Mesenchymal stem cell (in vitro differentiated cells and primary cell): ENCODE measurements at regions not wholly inside any gene's neighbourhood (a gene's known extent, or its start where the extent isn't known, plus 50 kb on each side); places are given as distances from the start of the nearest gene placed in this dataset.

Experiments used
- DNase-seq: peaks from one replicate; pipeline ENCODE4 v3.0.0-alpha.2; 2013
- H2AFZ ChIP-seq: one replicate; pipeline ENCODE4 v1.6.1; 2013; ENCODE audit warnings: low read depth, mild to moderate bottlenecking, control low read depth, inconsistent platforms, low read length, moderate library complexity
- H2AK5ac ChIP-seq: 2 replicates; pipeline ENCODE4 v1.6.1; 2013; ENCODE audit warnings: low read length, moderate library complexity, mild to moderate bottlenecking, inconsistent platforms; ENCODE audit not compliant: severe bottlenecking
- H2BK120ac ChIP-seq: one replicate; pipeline ENCODE4 v1.6.1; 2013; ENCODE audit warnings: low read depth, mild to moderate bottlenecking, inconsistent platforms, low read length, moderate library complexity
- H2BK12ac ChIP-seq, 2 experiments: one replicate each; pipeline ENCODE4 v1.6.1; 2013; ENCODE audit warnings: inconsistent platforms in 2 of 2, low read length in 2 of 2, mild to moderate bottlenecking in 2 of 2, moderate library complexity in 2 of 2, control low read depth in 1 of 2
- H2BK15ac ChIP-seq: one replicate; pipeline ENCODE4 v1.6.1; 2013; ENCODE audit warnings: mild to moderate bottlenecking, low read depth, inconsistent platforms; ENCODE audit not compliant: poor library complexity, severe bottlenecking
- H2BK5ac ChIP-seq: 2 replicates; pipeline ENCODE4 v1.6.1; 2013; ENCODE audit warnings: low read depth, mild to moderate bottlenecking, low read length, control low read depth, inconsistent platforms; ENCODE audit not compliant: poor library complexity, severe bottlenecking
- H3K14ac ChIP-seq, 2 experiments: one replicate each; pipeline ENCODE4 v1.6.1; 2013; ENCODE audit warnings: inconsistent platforms in 2 of 2, low read length in 2 of 2, control low read depth in 1 of 2, mild to moderate bottlenecking in 1 of 2, moderate library complexity in 1 of 2
- H3K18ac ChIP-seq, 2 experiments: one replicate each; pipeline ENCODE4 v1.6.1; 2013; ENCODE audit warnings: inconsistent platforms in 2 of 2, low read length in 2 of 2, control low read depth in 1 of 2, low read depth in 1 of 2, mild to moderate bottlenecking in 1 of 2
- H3K23ac ChIP-seq, 2 experiments: one replicate each; pipeline ENCODE4 v1.6.1; 2013; ENCODE audit warnings: inconsistent platforms in 2 of 2, low read length in 2 of 2, mild to moderate bottlenecking in 2 of 2, moderate library complexity in 2 of 2, control low read depth in 1 of 2
- H3K27ac ChIP-seq: 2 replicates; pipeline ENCODE4 v1.5.1; 2013; ENCODE audit warnings: mild to moderate bottlenecking, moderate library complexity, low read length, control low read depth, inconsistent platforms; ENCODE audit not compliant: poor library complexity, severe bottlenecking
- H3K27me3 ChIP-seq, 2 experiments: 2 replicates each; pipeline versions ENCODE4 v1.6.1 to v1.7.0; 2013; ENCODE audit warnings: low read length in 2 of 2, mild to moderate bottlenecking in 2 of 2, moderate library complexity in 2 of 2, control low read depth in 1 of 2, inconsistent platforms in 1 of 2; ENCODE audit not compliant: control insufficient read depth in 1 of 2, insufficient read depth in 1 of 2
- H3K36me3 ChIP-seq, 2 experiments: 2 replicates each; pipeline versions ENCODE4 v1.6.1 to v1.7.0; 2013; ENCODE audit warnings: low read length in 2 of 2, control low read depth in 1 of 2, inconsistent platforms in 1 of 2, low read depth in 1 of 2, mild to moderate bottlenecking in 1 of 2; ENCODE audit not compliant: insufficient read depth in 2 of 2, control insufficient read depth in 1 of 2
- H3K4ac ChIP-seq, 2 experiments: one replicate each; pipeline ENCODE4 v1.6.1; 2013; ENCODE audit warnings: inconsistent platforms in 2 of 2, low read length in 2 of 2, mild to moderate bottlenecking in 2 of 2, moderate library complexity in 2 of 2, control low read depth in 1 of 2, low read depth in 1 of 2
- H3K4me1 ChIP-seq: 2 replicates; pipeline ENCODE4 v1.6.1; 2013; ENCODE audit warnings: low read depth, low read length, control low read depth; ENCODE audit not compliant: control insufficient read depth, insufficient read depth
- H3K4me2 ChIP-seq: 2 replicates; pipeline ENCODE4 v1.6.1; 2013; ENCODE audit warnings: low read length, mild to moderate bottlenecking, inconsistent platforms; ENCODE audit not compliant: poor library complexity, severe bottlenecking
- H3K4me3 ChIP-seq, 2 experiments: 2 replicates each; pipeline versions ENCODE4 v1.5.1 to v1.7.0; 2013; ENCODE audit warnings: low read length in 2 of 2, mild to moderate bottlenecking in 2 of 2, control low read depth in 1 of 2, low read depth in 1 of 2; ENCODE audit not compliant: insufficient read depth in 1 of 2
- H3K79me1 ChIP-seq: replicated peaks from 2 replicates; pipeline ENCODE4 v1.6.1; 2013; ENCODE audit warnings: mild to moderate bottlenecking, control low read depth, low read length, inconsistent platforms; ENCODE audit not compliant: poor library complexity, severe bottlenecking
- H3K9ac ChIP-seq: 2 replicates; pipeline ENCODE4 v1.7.0; 2013; ENCODE audit warnings: mild to moderate bottlenecking, low read length, moderate library complexity
- H3K9me3 ChIP-seq: 2 replicates; pipeline ENCODE4 v1.7.0; 2013; ENCODE audit warnings: mild to moderate bottlenecking, low read length; ENCODE audit not compliant: control insufficient read depth
- H4K8ac ChIP-seq: one replicate; pipeline ENCODE4 v1.6.1; 2013; ENCODE audit warnings: inconsistent platforms, mild to moderate bottlenecking, low read length, moderate library complexity
- H4K91ac ChIP-seq: one replicate; pipeline ENCODE4 v1.6.1; 2013; ENCODE audit warnings: mild to moderate bottlenecking, low read length, inconsistent platforms
- WGBS: methylation state at CpG from one replicate; pipeline ENCODE4 v1.1.7; 2013; ENCODE audit warnings: mixed read lengths; 5-methylcytosine and 5-hydroxymethylcytosine counted together

- no peak overlapping the region for H4K91ac ChIP-seq
- H3K36me3 ChIP-seq = no peaks in the 10 kb centered on the region
- H3K4me2 ChIP-seq = no peak overlapping the region
- no peak overlapping the region for H2BK12ac ChIP-seq
- H3K9ac ChIP-seq = no peak overlapping the region
- H4K8ac ChIP-seq = no peak overlapping the region
- H3K79me1 ChIP-seq = no peaks in the 10 kb centered on the region
- H3K14ac ChIP-seq = no peak overlapping the region
- no peaks in the 10 kb centered on the region for H3K27me3 ChIP-seq
- H3K4me3 ChIP-seq = no peak overlapping the region
- no peak overlapping the region for H2AFZ ChIP-seq
- H3K9me3 ChIP-seq = no peaks in the 10 kb centered on the region
- no peak overlapping the region for H2BK120ac ChIP-seq
- H3K18ac ChIP-seq = no peak overlapping the region
- no peak for DNase-seq
- no peak overlapping the region for H3K23ac ChIP-seq
- no peak overlapping the region for H3K27ac ChIP-seq
- WGBS = 90% methylated on average over 1 of the region's 1 CpG
- H3K4ac ChIP-seq = no peak overlapping the region
- H2AK5ac ChIP-seq = no peak overlapping the region
- H3K4me1 ChIP-seq = peaks cover 2% of the 10 kb centered on the region
- no peak overlapping the region for H2BK15ac ChIP-seq
- H2BK5ac ChIP-seq = no peak overlapping the region
Measured at GRCh38 chr18:45383228-45383627, 232.0 kb upstream of the SLC14A2 start.

DNA sequence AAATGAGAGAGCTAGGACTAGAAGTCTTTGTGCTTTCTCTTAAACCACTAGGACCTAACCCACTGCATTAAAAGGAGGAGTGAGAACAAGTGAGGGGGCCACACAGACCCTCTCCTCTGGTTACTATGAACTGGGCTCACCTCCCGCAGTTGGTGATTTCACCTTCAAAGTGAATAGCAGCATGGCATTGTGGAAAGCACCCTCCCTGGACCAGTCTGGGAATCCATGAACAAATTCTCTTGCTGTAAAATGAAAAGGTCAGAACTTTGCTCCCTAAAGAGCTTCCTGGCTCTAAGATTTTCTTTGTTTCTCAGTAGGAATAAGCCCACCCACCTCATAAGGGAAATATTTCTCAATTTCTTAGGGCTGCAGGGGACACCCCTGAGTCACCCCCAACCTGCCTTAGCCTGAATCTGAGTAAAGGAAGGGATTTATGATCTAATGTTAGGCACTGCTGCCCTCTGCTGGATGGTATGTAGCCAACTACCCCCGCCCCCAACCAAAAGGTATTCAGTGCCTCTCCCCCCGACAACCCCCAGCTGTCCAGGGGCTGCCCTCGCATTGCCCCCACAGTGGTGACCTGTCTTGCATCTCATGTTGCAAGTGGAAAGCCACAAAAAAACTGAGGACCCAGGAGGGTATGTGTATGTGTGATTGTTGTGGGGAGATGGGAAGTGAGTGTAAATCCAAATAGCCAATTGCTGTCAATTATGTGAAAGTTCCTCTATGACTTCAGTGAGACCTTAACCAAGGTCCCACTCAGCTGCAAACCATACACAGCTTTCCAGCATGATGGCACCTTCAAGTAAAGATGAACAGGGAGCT is 230.9 kb upstream of the SLC14A2 start:
- no peak overlapping the region for H3K23ac ChIP-seq
- no peak overlapping the region for H2BK15ac ChIP-seq
- no peaks in the 10 kb centered on the region for H3K79me1 ChIP-seq
- no peak overlapping the region for H3K18ac ChIP-seq
- H3K14ac ChIP-seq = no peak overlapping the region
- DNase-seq = peak; percentile 51
- peaks cover 2% of the 10 kb centered on the region for H3K4me1 ChIP-seq
- H2AK5ac ChIP-seq = peak overlapping the region; percentile 72
- H3K9ac ChIP-seq = no peak overlapping the region
- no peak overlapping the region for H2AFZ ChIP-seq
- no peak overlapping the region for H4K91ac ChIP-seq
- no peak overlapping the region for H4K8ac ChIP-seq
- no peaks in the 10 kb centered on the region for H3K27me3 ChIP-seq
- peak overlapping the region; percentile 15 for H2BK120ac ChIP-seq
- no peak overlapping the region for H3K4me2 ChIP-seq
- H3K9me3 ChIP-seq = no peaks in the 10 kb centered on the region
- H3K36me3 ChIP-seq = no peaks in the 10 kb centered on the region
- WGBS = 30% methylated on average over 3 of the region's 4 CpGs
- no peak overlapping the region for H3K4ac ChIP-seq
- no peak overlapping the region for H3K4me3 ChIP-seq
- no peak overlapping the region for H2BK5ac ChIP-seq
- no peak overlapping the region for H3K27ac ChIP-seq
- H2BK12ac ChIP-seq = no peak overlapping the region

DNA sequence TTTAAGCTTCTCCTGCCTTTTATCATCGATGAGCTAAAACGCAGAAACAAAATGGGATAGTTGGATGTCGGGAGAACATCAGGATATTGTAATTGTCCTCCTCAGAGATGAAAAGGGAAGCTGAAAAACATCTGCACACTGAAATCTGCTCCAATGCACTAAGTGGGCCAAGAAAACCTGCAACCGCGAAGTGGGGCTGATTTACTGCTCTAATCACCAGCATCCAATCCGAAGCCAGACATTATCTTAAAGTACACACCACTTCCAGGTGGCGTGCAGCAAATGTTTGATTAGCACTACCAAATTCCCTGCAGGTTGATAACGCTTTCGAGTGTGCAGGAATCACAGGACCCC is 230.3 kb upstream of the SLC14A2 start:
- Histone ChIP-seq H2BK12ac (no peak overlapping the region), H3K4me1 (peaks cover 2% of the 10 kb centered on the region)
- 91% methylated on average over 9 of the region's 9 CpGs for WGBS

DNA sequence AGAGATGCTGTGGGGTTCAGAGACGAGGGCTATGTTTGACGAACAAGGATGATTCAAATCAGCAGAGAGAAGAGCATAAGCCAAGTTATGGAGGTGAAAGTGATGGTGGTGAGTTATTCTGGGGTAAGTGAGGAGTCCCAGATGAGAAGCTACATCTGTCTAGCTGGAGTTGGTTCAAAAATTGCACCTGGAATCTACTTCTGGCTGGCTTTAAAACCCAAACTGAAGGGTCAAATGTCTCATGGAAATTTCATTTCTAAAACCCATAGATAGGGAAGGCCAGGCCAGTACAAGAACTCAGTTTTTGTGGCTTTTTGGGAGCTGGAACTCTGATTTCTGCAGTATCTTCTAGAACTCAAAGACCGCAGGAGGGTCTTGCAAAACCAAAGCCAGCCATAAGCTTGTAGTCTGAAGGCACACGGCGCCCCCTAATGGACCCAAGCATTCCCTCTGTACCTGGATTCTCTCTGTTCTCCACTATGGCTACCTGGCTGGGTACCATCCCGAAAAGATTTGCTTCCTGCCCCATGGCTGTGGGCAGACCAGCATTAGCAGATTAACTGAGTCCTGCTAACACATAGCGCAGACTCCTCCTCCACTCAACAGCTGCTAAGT is 229.1 kb upstream of the SLC14A2 start:
- Histone ChIP-seq H3K79me1 (no peaks in the 10 kb centered on the region), H3K14ac (no peak overlapping the region), H3K18ac (no peak overlapping the region), H3K4me1 (peaks cover 2% of the 10 kb centered on the region), H3K4me2 (no peak overlapping the region), H3K4ac (no peak overlapping the region), H3K36me3 (no peaks in the 10 kb centered on the region), H2BK120ac (no peak overlapping the region), H4K91ac (no peak overlapping the region), H3K27me3 (no peaks in the 10 kb centered on the region), H4K8ac (no peak overlapping the region), H2AK5ac (no peak overlapping the region), H2BK12ac (no peak overlapping the region), H3K4me3 (no peak overlapping the region), H2BK15ac (no peak overlapping the region), H3K27ac (no peak overlapping the region), H2AFZ (no peak overlapping the region), H2BK5ac (no peak overlapping the region), H3K23ac (no peak overlapping the region), H3K9ac (no peak overlapping the region), H3K9me3 (no peaks in the 10 kb centered on the region)
- peak; percentile 43 for DNase-seq
- 62% methylated on average over 7 of the region's 7 CpGs for WGBS

More for the DNA sequence above, 230.3 kb upstream of the SLC14A2 start:
- H2BK120ac ChIP-seq = peak overlapping the region; percentile 15
- no peak overlapping the region for H4K8ac ChIP-seq
- H2AFZ ChIP-seq = no peak overlapping the region
- H3K36me3 ChIP-seq = no peaks in the 10 kb centered on the region
- H2BK15ac ChIP-seq = no peak overlapping the region
- no peak overlapping the region for H3K18ac ChIP-seq
- H3K27ac ChIP-seq = no peak overlapping the region
- H3K79me1 ChIP-seq = no peaks in the 10 kb centered on the region
- H2BK5ac ChIP-seq = no peak overlapping the region
- no peak overlapping the region for H3K23ac ChIP-seq
- H3K4me2 ChIP-seq = no peak overlapping the region
- DNase-seq = no peak
- no peaks in the 10 kb centered on the region for H3K27me3 ChIP-seq
- H3K9ac ChIP-seq = no peak overlapping the region
- H3K9me3 ChIP-seq = no peaks in the 10 kb centered on the region
- H4K91ac ChIP-seq = no peak overlapping the region
- no peak overlapping the region for H3K4ac ChIP-seq
- H3K14ac ChIP-seq = no peak overlapping the region
- no peak overlapping the region for H2AK5ac ChIP-seq
- H3K4me3 ChIP-seq = no peak overlapping the region
